PC-3 (cell line): ENCODE measurements at regions not wholly inside any gene's neighbourhood (a gene's known extent, or its start where the extent isn't known, plus 50 kb on each side); places are given as distances from the start of the nearest gene placed in this dataset.
A peak's percentile ranks its signal among the peaks of the same experiment; 100 is the strongest.

Source experiments
- ATAC-seq: fragments of 200-7000 bp; cut with Tn5 transposase; 2 replicates; pipeline ENCODE4 v1.9.1; 2020; ENCODE audit warnings: mild to moderate bottlenecking, moderate library complexity
- BruUV-seq: library from RNA; stranded (reverse); fragments of 400-500 nt; replicated peaks from 2 replicates; lab custom pipeline; 2021; lab: Mats Ljungman, UMichigan
- CTCF ChIA-PET: fragments of 300-600 bp; sonication (Branson Sonifier 250); formaldehyde crosslinking; loops from one replicate; lab custom pipeline; 2022; ENCODE audit warnings: antibody characterized with exemption; lab: Charles Lee
- POLR2A ChIA-PET: fragments of 300-600 bp; sonication (Branson Sonifier 250); formaldehyde crosslinking; loops from one replicate; lab custom pipeline; 2022; ENCODE audit warnings: antibody characterized with exemption; ENCODE audit not compliant: unreplicated experiment; lab: Charles Lee
- DNase-seq: peaks from one replicate; pipeline ENCODE4 v3.0.0-alpha.2; 2015
- H2AFZ ChIP-seq: fragments of 300-600 bp; sonication (generic); 2 replicates; pipeline ENCODE4 v1.6.0; 2016; ENCODE audit warnings: antibody characterized with exemption, low read length
- H3F3A ChIP-seq: fragments of 300-600 bp; sonication (generic); one replicate; pipeline ENCODE4 v1.6.0; 2017; ENCODE audit warnings: antibody characterized with exemption, low read length, control low read depth, mild to moderate bottlenecking; ENCODE audit not compliant: unreplicated experiment
- H3K27ac ChIP-seq: fragments of 300-600 bp; sonication (generic); 2 replicates; pipeline ENCODE4 v1.5.1; 2016; ENCODE audit warnings: mild to moderate bottlenecking, low read length
- H3K27me3 ChIP-seq: fragments of 300-600 bp; sonication (generic); 2 replicates; pipeline ENCODE4 v1.6.1; 2016; ENCODE audit warnings: low read length, mixed read lengths
- H3K36me3 ChIP-seq: fragments of 300-600 bp; sonication (generic); 2 replicates; pipeline ENCODE4 v1.6.1; 2016; ENCODE audit warnings: low read depth, mixed run types, low read length, mixed read lengths
- H3K4me1 ChIP-seq: fragments of 300-600 bp; sonication (generic); 2 replicates; pipeline ENCODE4 v1.5.1; 2016; ENCODE audit warnings: low read length; ENCODE audit not compliant: insufficient read depth
- H3K4me2 ChIP-seq: fragments of 300-600 bp; sonication (generic); 2 replicates; pipeline ENCODE4 v1.6.0; 2016; ENCODE audit warnings: low read length
- H3K4me3 ChIP-seq: fragments of 300-600 bp; sonication (generic); 2 replicates; pipeline ENCODE4 v1.5.1; 2016; ENCODE audit warnings: mild to moderate bottlenecking, low read length, mixed read lengths
- H3K79me2 ChIP-seq: fragments of 300-600 bp; sonication (generic); 2 replicates; pipeline ENCODE4 v1.6.1; 2017; ENCODE audit warnings: low read length, mixed read lengths
- H3K9ac ChIP-seq: fragments of 300-600 bp; sonication (generic); 2 replicates; pipeline ENCODE4 v1.6.0; 2016; ENCODE audit warnings: mild to moderate bottlenecking, low read length
- H3K9me2 ChIP-seq: fragments of 300-600 bp; sonication (generic); replicated peaks from 2 replicates; pipeline ENCODE4 v1.6.1; 2016; ENCODE audit warnings: mixed run types, low read length, mixed read lengths
- H3K9me3 ChIP-seq: fragments of 300-600 bp; sonication (generic); 2 replicates; pipeline ENCODE4 v1.6.1; 2016; ENCODE audit warnings: low read length, mixed read lengths
- H4K20me1 ChIP-seq: fragments of 300-600 bp; sonication (generic); 2 replicates; pipeline ENCODE4 v1.6.1; 2016; ENCODE audit warnings: low read length, mixed read lengths
- EZH2 ChIP-seq: fragments of 300-600 bp; sonication (generic); IDR thresholded peaks from one replicate; pipeline ENCODE4 v1.6.1; 2017; ENCODE audit warnings: antibody characterized with exemption, mild to moderate bottlenecking, low read length; ENCODE audit not compliant: unreplicated experiment
- EZH2phosphoT487 ChIP-seq: fragments of 300-600 bp; sonication (generic); IDR thresholded peaks from 2 replicates; pipeline ENCODE4 v1.6.1; 2018; ENCODE audit warnings: mild to moderate bottlenecking, antibody characterized with exemption, low read length, borderline replicate concordance
- intact Hi-C: fragments of 100-400 bp; cut with micrococcal nuclease; formaldehyde crosslinking; loops from 2 replicates; pipeline ENCODE4 v1.9.0; 2023
- TF ChIP-seq, protein P1 (sequence below): fragments of 300-600 bp; sonication (generic); conservative IDR thresholded peaks from 2 replicates; pipeline ENCODE4 v1.5.1; 2017; ENCODE audit warnings: antibody characterized with exemption, low read depth, mild to moderate bottlenecking, low read length

GRCh38 chr3:154886437-154886836 lies 193.7 kb upstream of the MME start:
- H3K9me2 ChIP-seq = no peaks in the 10 kb centered on the region
- H3K27me3 ChIP-seq = no peaks in the 10 kb centered on the region
- H3K79me2 ChIP-seq = no peaks in the 10 kb centered on the region
- H4K20me1 ChIP-seq = no peaks in the 10 kb centered on the region
- H3K36me3 ChIP-seq = no peaks in the 10 kb centered on the region
- peak overlapping the region; percentile 8; the same call in 1 of the 2 replicates for H3K4me3 ChIP-seq
- peaks cover 16% of the 10 kb centered on the region for H3K4me1 ChIP-seq
- intact Hi-C loops = loop anchor here (2.0 kb wide), 1 partner anchor 34 kb away; no protein-coding TSS in a partner anchor
- H3K9ac ChIP-seq = no peak overlapping the region; the same call in 1 of the 2 replicates
- ChIA-PET CTCF (no interaction called here), POLR2A (interaction anchor here (0.5 to 0.6 kb wide), 2 partner anchors 23 to 300 kb away, joined by 4 to 6 read pairs; no protein-coding TSS in a partner anchor)
- H3K9me3 ChIP-seq = no peaks in the 10 kb centered on the region
- BruUV-seq = no TSS peak
- H3K4me2 ChIP-seq = peak overlapping the region; percentile 41
- no peaks in the 10 kb centered on the region for H3F3A ChIP-seq
- H3K27ac ChIP-seq = peak overlapping the region; percentile 71
- TF ChIP-seq EZH2phosphoT487 (no peak), EZH2 (no peak)
- TF ChIP-seq, protein P1, sequence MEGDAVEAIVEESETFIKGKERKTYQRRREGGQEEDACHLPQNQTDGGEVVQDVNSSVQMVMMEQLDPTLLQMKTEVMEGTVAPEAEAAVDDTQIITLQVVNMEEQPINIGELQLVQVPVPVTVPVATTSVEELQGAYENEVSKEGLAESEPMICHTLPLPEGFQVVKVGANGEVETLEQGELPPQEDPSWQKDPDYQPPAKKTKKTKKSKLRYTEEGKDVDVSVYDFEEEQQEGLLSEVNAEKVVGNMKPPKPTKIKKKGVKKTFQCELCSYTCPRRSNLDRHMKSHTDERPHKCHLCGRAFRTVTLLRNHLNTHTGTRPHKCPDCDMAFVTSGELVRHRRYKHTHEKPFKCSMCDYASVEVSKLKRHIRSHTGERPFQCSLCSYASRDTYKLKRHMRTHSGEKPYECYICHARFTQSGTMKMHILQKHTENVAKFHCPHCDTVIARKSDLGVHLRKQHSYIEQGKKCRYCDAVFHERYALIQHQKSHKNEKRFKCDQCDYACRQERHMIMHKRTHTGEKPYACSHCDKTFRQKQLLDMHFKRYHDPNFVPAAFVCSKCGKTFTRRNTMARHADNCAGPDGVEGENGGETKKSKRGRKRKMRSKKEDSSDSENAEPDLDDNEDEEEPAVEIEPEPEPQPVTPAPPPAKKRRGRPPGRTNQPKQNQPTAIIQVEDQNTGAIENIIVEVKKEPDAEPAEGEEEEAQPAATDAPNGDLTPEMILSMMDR = no peak
- ATAC-seq = peak; percentile 99
- H2AFZ ChIP-seq = peak overlapping the region; percentile 40
- peak; percentile 85 for DNase-seq

DNA sequence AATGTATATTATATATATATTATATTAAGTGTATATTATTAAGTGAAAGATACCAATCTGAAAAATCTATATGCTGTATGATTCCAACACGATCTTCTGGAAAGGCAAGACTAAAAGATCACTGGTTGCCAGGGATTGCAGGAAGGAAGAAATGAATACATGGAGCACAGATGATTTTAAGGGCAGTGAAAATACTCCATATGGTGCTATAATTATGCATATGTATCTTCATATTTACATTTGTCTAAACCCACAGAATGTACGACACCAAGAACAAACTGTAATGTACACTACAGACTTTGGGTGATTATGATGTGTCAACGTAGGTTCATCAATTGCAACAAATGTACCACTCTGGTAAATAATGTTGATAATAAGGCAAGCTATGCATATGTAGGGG lies 194.7 kb upstream of the MME start:
- Histone ChIP-seq H3K27ac (peak overlapping the region; percentile 71), H3K4me1 (peaks cover 16% of the 10 kb centered on the region), H3F3A (no peaks in the 10 kb centered on the region), H3K4me2 (no peak overlapping the region), H3K36me3 (no peaks in the 10 kb centered on the region), H4K20me1 (no peaks in the 10 kb centered on the region), H3K9me3 (no peaks in the 10 kb centered on the region), H3K9me2 (no peaks in the 10 kb centered on the region), H3K9ac (no peak overlapping the region), H3K27me3 (no peaks in the 10 kb centered on the region), H3K4me3 (no peak overlapping the region), H3K79me2 (no peaks in the 10 kb centered on the region), H2AFZ (no peak overlapping the region)
- intact Hi-C loops = no loop called here
- POLR2A ChIA-PET = no interaction called here
- BruUV-seq = no TSS peak
- no peak for ATAC-seq
- DNase-seq = no peak
- CTCF ChIA-PET = no interaction called here
- TF ChIP-seq EZH2phosphoT487 = no peak
- TF ChIP-seq, protein P1 = no peak

DNA sequence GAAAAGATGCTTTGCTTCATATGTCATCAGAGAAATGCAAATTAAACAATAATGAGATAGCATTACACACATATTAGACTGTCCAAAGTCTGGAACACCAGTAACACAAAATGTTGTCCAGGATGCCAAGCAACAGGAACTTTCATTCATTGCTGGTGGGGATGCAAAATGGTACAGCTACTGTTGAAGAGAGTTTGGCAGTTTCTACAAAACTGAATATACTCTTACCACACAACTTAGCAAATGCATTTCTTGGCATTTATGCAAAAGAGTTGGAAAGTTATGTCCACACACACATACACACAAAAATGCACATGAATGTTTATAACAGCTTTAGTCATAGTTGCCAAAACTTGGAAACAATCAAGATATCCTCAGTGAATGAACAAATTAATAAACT lies 195.2 kb upstream of the MME start:
- DNase-seq = peak; percentile 26
- Histone ChIP-seq H3K4me2 (no peak overlapping the region), H3K27me3 (no peaks in the 10 kb centered on the region), H3K36me3 (no peaks in the 10 kb centered on the region), H3K79me2 (no peaks in the 10 kb centered on the region), H3K9ac (no peak overlapping the region), H4K20me1 (no peaks in the 10 kb centered on the region), H2AFZ (no peak overlapping the region), H3K9me3 (no peaks in the 10 kb centered on the region), H3K9me2 (no peaks in the 10 kb centered on the region), H3K4me3 (no peak overlapping the region), H3F3A (no peaks in the 10 kb centered on the region), H3K27ac (no peak overlapping the region; the same call in 1 of the 2 replicates), H3K4me1 (peaks cover 16% of the 10 kb centered on the region)
- BruUV-seq = no TSS peak
- ATAC-seq = no peak
- intact Hi-C loops = no loop called here
- CTCF ChIA-PET = no interaction called here
- POLR2A ChIA-PET = no interaction called here
- no peak for TF ChIP-seq EZH2phosphoT487
- TF ChIP-seq, protein P1 = no peak
- TF ChIP-seq EZH2 = no peak
